ENCODE measurements at regions not wholly inside any gene's neighbourhood (a gene's known extent, or its start where the extent isn't known, plus 50 kb on each side); places are given as distances from the start of the nearest gene placed in this dataset.

DNA sequence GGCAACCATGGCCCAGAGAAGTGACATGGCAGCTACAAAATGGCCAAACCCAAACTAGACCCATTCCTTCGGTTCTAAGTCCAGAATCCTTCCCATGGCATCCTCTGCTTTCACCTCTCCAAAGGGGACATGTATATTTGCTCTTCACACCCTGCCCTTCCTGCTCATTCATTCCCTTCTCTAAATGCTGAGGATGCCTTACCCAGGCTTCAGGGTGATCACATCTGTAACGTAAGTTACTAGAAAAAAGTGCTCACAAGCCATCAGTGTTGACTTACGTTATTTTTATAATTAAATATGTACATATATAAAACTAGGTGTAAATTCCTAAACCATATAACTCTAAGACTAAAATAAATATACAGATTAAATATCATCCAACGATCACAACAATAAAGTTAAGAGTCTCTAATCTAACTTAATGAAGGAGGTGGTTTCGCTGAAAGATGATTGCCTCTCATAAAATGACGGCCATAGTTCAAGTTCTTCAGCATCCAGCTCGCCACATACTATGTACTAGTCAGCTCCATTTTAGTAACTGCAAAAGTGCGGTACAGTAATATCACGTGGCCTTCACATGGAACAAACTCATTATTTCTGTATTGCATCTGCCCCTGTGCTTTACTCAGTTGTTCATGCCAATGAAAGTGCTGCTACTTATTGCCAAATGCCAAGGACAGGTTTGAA lies 74.6 kb downstream of the TENT5C start:
- POLR2A ChIA-PET: interaction anchor here (1.1 kb wide), 1 partner anchor 74 kb away, joined by 3 read pairs; no protein-coding TSS in a partner anchor
- Histone ChIP-seq H3K27me3 (ENCODE audit: insufficient read depth, low read length) (no peaks in the 10 kb centered on the region), H3K27ac (ENCODE audit: low read depth, low read length) (no peak overlapping the region), H3K9me2 (ENCODE audit: insufficient read depth) (no peaks in the 10 kb centered on the region), H3K4me1 (ENCODE audit: control insufficient read depth in 1 of 2, insufficient read depth in 2 of 2, low read length in 2 of 2) (no peaks in the 10 kb centered on the region), H3K79me2 (ENCODE audit: insufficient read depth, low read length) (no peaks in the 10 kb centered on the region), H3K4me3 (replicated peaks in 1 of 2; ENCODE audit: low read depth in 1 of 2, low read length in 2 of 2) (no peak overlapping the region), H2AFZ (ENCODE audit: low read depth, low read length, poor library complexity, severe bottlenecking) (no peak overlapping the region), H4K20me1 (ENCODE audit: insufficient read depth) (no peaks in the 10 kb centered on the region), H3K36me3 (ENCODE audit: control insufficient read depth in 1 of 2, insufficient read depth in 2 of 2, low read length in 2 of 2) (no peaks in the 10 kb centered on the region), H3K9ac (ENCODE audit: low read length) (no peak overlapping the region), H3K9me3 (ENCODE audit: control insufficient read depth in 1 of 2, insufficient read depth in 1 of 2, low read depth in 1 of 2, low read length in 2 of 2) (no peaks in the 10 kb centered on the region), H3K4me2 (ENCODE audit: low read length) (no peak overlapping the region)
- RAD21 ChIA-PET (ENCODE audit: low non-redundant PET in 1 of 2, low total read pairs in 2 of 2, uncharacterized antibody in 2 of 2, unreplicated experiment in 2 of 2): no interaction called here
- CTCF ChIA-PET: no interaction called here
- no peak for TF ChIP-seq POLR2A (IDR thresholded peaks at IDR 0.05; ENCODE audit: borderline replicate concordance, extremely low read depth, insufficient read depth, insufficient read length)
- TF ChIP-seq ZNF274 (IDR thresholded peaks at IDR 0.05; ENCODE audit: low read depth, low read length): no peak
- TF ChIP-seq EZH2 (IDR thresholded peaks at IDR 0.05): no peak
- TF ChIP-seq JUND (IDR thresholded peaks at IDR 0.05): no peak
- ATAC-seq (no peak), DNase-seq (ENCODE audit: low read depth, low spot score) (no peak)
- intact Hi-C loops (cut with micrococcal nuclease): no loop called here
- no TSS peak for BruUV-seq (replicated peaks)

DNA sequence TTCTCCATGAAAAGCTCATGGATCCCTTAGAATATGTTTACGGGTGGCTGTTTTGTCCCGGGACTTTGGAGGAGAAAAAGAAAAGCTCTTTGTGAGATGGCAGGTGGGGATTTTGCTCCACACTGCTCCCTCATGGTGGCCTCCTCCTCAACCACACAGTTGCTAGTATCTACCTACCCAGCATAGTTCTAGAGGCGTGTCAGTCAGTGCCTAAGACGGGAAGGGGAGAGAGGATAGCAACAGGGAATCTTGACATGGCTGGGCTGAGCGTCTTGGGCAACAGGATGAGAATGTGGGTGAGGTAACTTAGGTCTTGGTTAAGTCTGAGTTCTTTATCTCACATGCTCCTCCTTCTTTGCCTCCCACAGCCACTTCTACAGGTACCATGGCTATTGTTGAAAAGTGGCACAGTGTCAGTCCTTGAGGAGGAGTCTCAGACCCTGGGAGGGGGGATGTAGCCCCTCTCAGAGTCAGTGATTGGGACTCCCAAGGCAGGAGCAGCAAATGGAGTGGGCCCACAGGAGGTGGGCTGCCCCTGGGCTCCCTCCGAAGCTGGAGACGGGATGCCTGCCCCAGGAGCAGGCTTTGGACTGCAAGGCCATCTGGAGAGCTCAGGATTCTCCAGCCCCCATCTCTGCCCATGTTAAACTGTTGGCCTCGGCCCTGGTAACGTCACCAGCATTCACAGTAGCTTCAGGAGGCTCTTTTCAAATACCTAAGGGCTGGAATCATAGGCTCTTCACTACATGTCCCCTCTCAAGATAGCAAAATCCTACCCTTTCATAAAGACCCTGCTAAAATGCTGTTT lies 75.4 kb downstream of the TENT5C start:
- Histone ChIP-seq H3K9me3 (ENCODE audit: control insufficient read depth in 1 of 2, insufficient read depth in 1 of 2, low read depth in 1 of 2, low read length in 2 of 2) (no peaks in the 10 kb centered on the region), H3K79me2 (ENCODE audit: insufficient read depth, low read length) (no peaks in the 10 kb centered on the region), H3K9me2 (ENCODE audit: insufficient read depth) (no peaks in the 10 kb centered on the region), H3K9ac (ENCODE audit: low read length) (no peak overlapping the region), H3K27ac (ENCODE audit: low read depth, low read length) (no peak overlapping the region), H3K4me2 (ENCODE audit: low read length) (no peak overlapping the region), H3K36me3 (ENCODE audit: control insufficient read depth in 1 of 2, insufficient read depth in 2 of 2, low read length in 2 of 2) (no peaks in the 10 kb centered on the region), H3K27me3 (ENCODE audit: insufficient read depth, low read length) (no peaks in the 10 kb centered on the region), H2AFZ (ENCODE audit: low read depth, low read length, poor library complexity, severe bottlenecking) (no peak overlapping the region), H4K20me1 (ENCODE audit: insufficient read depth) (no peaks in the 10 kb centered on the region), H3K4me3 (replicated peaks in 1 of 2; ENCODE audit: low read depth in 1 of 2, low read length in 2 of 2) (no peak overlapping the region), H3K4me1 (ENCODE audit: control insufficient read depth in 1 of 2, insufficient read depth in 2 of 2, low read length in 2 of 2) (no peaks in the 10 kb centered on the region)
- TF ChIP-seq, protein P1, sequence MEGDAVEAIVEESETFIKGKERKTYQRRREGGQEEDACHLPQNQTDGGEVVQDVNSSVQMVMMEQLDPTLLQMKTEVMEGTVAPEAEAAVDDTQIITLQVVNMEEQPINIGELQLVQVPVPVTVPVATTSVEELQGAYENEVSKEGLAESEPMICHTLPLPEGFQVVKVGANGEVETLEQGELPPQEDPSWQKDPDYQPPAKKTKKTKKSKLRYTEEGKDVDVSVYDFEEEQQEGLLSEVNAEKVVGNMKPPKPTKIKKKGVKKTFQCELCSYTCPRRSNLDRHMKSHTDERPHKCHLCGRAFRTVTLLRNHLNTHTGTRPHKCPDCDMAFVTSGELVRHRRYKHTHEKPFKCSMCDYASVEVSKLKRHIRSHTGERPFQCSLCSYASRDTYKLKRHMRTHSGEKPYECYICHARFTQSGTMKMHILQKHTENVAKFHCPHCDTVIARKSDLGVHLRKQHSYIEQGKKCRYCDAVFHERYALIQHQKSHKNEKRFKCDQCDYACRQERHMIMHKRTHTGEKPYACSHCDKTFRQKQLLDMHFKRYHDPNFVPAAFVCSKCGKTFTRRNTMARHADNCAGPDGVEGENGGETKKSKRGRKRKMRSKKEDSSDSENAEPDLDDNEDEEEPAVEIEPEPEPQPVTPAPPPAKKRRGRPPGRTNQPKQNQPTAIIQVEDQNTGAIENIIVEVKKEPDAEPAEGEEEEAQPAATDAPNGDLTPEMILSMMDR (IDR thresholded peaks at IDR 0.05 in 2 of 3, conservative IDR thresholded peaks at IDR 0.05 in 1 of 3; ENCODE audit: borderline replicate concordance in 1 of 3, insufficient read depth in 1 of 3, low read depth in 2 of 3, low read length in 2 of 3): 0 out of 6 replicates have a peak, but pooled peaks of 1 of the 3 experiments have one; percentile 7
- TF ChIP-seq TCF7L2 (IDR thresholded peaks at IDR 0.05; ENCODE audit: borderline replicate concordance, extremely low read depth, insufficient read depth, insufficient read length): no peak
- ATAC-seq (peak; percentile 69), DNase-seq (ENCODE audit: low read depth, low spot score) (no peak)
- RAD21 ChIA-PET (ENCODE audit: low non-redundant PET in 1 of 2, low total read pairs in 2 of 2, uncharacterized antibody in 2 of 2, unreplicated experiment in 2 of 2): no interaction called here
- no TSS peak for BruUV-seq (replicated peaks)
- CTCF ChIA-PET: interaction anchor here (0.6 kb wide), 1 partner anchor 12 kb away, joined by 3 read pairs; no protein-coding TSS in a partner anchor
- POLR2A ChIA-PET: interaction anchor here (1.1 kb wide), 1 partner anchor 75 kb away, joined by 3 read pairs; no protein-coding TSS in a partner anchor
- intact Hi-C loops (cut with micrococcal nuclease): no loop called here
